HG03045 (cell line): ENCODE measurements at regions not wholly inside any gene's neighbourhood (a gene's known extent, or its start where the extent isn't known, plus 50 kb on each side); places are given as distances from the start of the nearest gene placed in this dataset.
"Not testable (repeated sequence)": the region's sequence is repeated elsewhere in the genome, so short reads cannot be mapped to it uniquely, and the experiment has no call there.

Experiments
- ATAC-seq: cut with Tn5 transposase; IDR thresholded peaks from one replicate; pipeline ENCODE4 v1.9.1; 2021; ENCODE audit warnings: mild to moderate bottlenecking, moderate library complexity; ENCODE audit not compliant: unreplicated experiment

GRCh38 chr3:191078913-191079312 is 120.1 kb upstream of the OSTN start:
- ATAC-seq, result not testable (repeated sequence)

GRCh38 chr3:191076903-191077552 is 122.0 kb upstream of the OSTN start:
- no peak for ATAC-seq

GRCh38 chr3:191074511-191074910 is 124.5 kb upstream of the OSTN start:
- no peak for ATAC-seq

GRCh38 chr3:191070762-191071403 is 128.2 kb upstream of the OSTN start:
- no peak for ATAC-seq

GRCh38 chr3:191070201-191070600 is 128.8 kb upstream of the OSTN start:
- no peak for ATAC-seq

- no peak for ATAC-seq
These were observed 129.9 kb upstream of the OSTN start for GRCh38 chr3:191068946-191069813.

- no peak for ATAC-seq
These were observed 132.4 kb upstream of the OSTN start for GRCh38 chr3:191066669-191067068.

GRCh38 chr3:191065181-191065805 is 133.7 kb upstream of the OSTN start:
- no peak for ATAC-seq

- peak; percentile 52 for ATAC-seq
These were observed 148.0 kb upstream of the OSTN start for GRCh38 chr3:191051037-191051436.

- ATAC-seq, result no peak
These were observed 151.1 kb upstream of the OSTN start for GRCh38 chr3:191047930-191048329.

GRCh38 chr3:191030929-191031328 is 168.1 kb upstream of the OSTN start:
- no peak for ATAC-seq

- ATAC-seq, result no peak
These were observed 168.0 kb upstream of the GMNC start for GRCh38 chr3:191030491-191030890.

- no peak for ATAC-seq
These were observed 164.3 kb upstream of the GMNC start for GRCh38 chr3:191026746-191027145.

- ATAC-seq, result no peak
These were observed 158.4 kb upstream of the GMNC start for GRCh38 chr3:191020730-191021396.

- ATAC-seq, result no peak
These were observed 157.4 kb upstream of the GMNC start for GRCh38 chr3:191019855-191020254.

- not testable (repeated sequence) for ATAC-seq
These were observed 153.5 kb upstream of the GMNC start for GRCh38 chr3:191015960-191016359.

- no peak for ATAC-seq
These were observed 145.6 kb upstream of the GMNC start for GRCh38 chr3:191008074-191008473.

GRCh38 chr3:191005790-191006189 is 143.3 kb upstream of the GMNC start:
- peak; percentile 89 for ATAC-seq

- no peak for ATAC-seq
These were observed 141.2 kb upstream of the GMNC start for GRCh38 chr3:191003742-191004141.

- no peak for ATAC-seq
These were observed 133.8 kb upstream of the GMNC start for GRCh38 chr3:190996181-190996775.
